ENCODE measurements at regions not wholly inside any gene's neighbourhood (a gene's known extent, or its start where the extent isn't known, plus 50 kb on each side); places are given as distances from the start of the nearest gene placed in this dataset.

DNA sequence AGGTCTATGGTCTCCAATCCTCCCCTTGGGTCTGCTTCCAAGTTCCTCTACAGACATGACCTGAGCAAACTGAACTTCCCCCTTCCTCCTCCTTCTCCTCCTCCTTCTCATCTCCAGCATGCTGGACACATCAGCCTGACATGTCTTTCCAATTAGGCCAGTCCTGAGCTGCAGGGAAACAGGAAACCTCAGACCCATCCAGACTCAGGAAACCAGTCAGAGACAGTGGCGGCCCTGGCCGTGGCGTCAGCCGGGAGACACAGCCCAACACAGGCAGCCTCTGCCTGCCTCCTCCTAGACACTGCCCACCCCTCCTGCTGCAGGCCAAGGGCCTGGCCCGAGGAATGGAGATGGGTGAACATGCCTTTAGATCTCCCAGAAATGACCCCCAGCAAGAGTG, 468.8 kb downstream of the BCL11B start (continued):
- TF ChIP-seq MAFF (IDR thresholded peaks at IDR 0.05; ENCODE audit: low read depth, low read length) = no peak
- TF ChIP-seq ZNF414 (CRISPR knock-in tag; IDR thresholded peaks at IDR 0.05) = no peak
- TF ChIP-seq, protein P1, sequence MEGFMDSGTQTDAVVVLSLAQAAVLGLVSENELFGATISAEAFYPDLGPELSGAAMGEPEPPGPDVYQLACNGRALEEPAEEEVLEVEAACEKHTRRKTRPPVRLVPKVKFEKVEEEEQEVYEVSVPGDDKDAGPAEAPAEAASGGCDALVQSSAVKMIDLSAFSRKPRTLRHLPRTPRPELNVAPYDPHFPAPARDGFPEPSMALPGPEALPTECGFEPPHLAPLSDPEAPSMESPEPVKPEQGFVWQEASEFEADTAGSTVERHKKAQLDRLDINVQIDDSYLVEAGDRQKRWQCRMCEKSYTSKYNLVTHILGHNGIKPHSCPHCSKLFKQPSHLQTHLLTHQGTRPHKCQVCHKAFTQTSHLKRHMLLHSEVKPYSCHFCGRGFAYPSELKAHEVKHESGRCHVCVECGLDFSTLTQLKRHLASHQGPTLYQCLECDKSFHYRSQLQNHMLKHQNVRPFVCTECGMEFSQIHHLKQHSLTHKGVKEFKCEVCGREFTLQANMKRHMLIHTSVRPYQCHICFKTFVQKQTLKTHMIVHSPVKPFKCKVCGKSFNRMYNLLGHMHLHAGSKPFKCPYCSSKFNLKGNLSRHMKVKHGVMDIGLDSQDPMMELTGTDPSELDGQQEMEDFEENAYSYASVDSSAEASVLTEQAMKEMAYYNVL (CRISPR knock-in tag; IDR thresholded peaks at IDR 0.05; ENCODE audit: borderline replicate concordance) = no peak
- TF ChIP-seq, protein P2, sequence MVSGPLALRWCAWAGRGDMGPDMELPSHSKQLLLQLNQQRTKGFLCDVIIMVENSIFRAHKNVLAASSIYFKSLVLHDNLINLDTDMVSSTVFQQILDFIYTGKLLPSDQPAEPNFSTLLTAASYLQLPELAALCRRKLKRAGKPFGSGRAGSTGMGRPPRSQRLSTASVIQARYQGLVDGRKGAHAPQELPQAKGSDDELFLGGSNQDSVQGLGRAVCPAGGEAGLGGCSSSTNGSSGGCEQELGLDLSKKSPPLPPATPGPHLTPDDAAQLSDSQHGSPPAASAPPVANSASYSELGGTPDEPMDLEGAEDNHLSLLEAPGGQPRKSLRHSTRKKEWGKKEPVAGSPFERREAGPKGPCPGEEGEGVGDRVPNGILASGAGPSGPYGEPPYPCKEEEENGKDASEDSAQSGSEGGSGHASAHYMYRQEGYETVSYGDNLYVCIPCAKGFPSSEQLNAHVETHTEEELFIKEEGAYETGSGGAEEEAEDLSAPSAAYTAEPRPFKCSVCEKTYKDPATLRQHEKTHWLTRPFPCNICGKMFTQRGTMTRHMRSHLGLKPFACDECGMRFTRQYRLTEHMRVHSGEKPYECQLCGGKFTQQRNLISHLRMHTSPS (CRISPR knock-in tag; IDR thresholded peaks at IDR 0.05; ENCODE audit: low read depth) = no peak
- TF ChIP-seq MXI1 (IDR thresholded peaks at IDR 0.05; ENCODE audit: borderline replicate concordance, low read depth, low read length) = no peak

GRCh38 chr14:98808494-98809407, 463.2 kb downstream of the BCL11B start:
- H3K4me2 ChIP-seq (ENCODE audit: low read depth, low read length) = no peak overlapping the region
- CTCF ChIA-PET (ENCODE audit: low intra/inter-chr PET ratio, low total read pairs) = no interaction called here
- no peaks in the 10 kb centered on the region for H4K20me1 ChIP-seq (ENCODE audit: insufficient read depth, low read length)
- WGBS (ENCODE audit: low lambda C conversion rate) = 1% methylated on average over 12 of the region's 12 CpGs
- no peaks in the 10 kb centered on the region for H3K9me3 ChIP-seq (ENCODE audit: low read length)
- DNase-seq (ENCODE audit: low spot score) (no peak), FAIRE-seq (no peak), ATAC-seq (no peak)
- no peak overlapping the region for H3K9ac ChIP-seq (ENCODE audit: insufficient read depth, low read depth, low read length)
- peaks cover 0 to 4% of the 10 kb centered on the region in 2 experiments; a peak in 2 of 5 replicates for H3K27me3 ChIP-seq (ENCODE audit: control insufficient read depth in 1 of 2, insufficient read depth in 2 of 2, low read length in 2 of 2)
- no peak overlapping the region for H3K4me3 ChIP-seq (replicated peaks in 1 of 3; ENCODE audit: insufficient read depth in 1 of 3, low read depth in 2 of 3, low read length in 3 of 3)
- POLR2A ChIA-PET = no interaction called here
- intact Hi-C loops (cut with micrococcal nuclease; ENCODE audit: unreplicated experiment) (no loop called here), in situ Hi-C loops (cut with HindIII; ENCODE audit: extremely low pct_ligation_motif_present, low pct_unique_long_range_greater_than_20kb) (no loop called here)
- H3K36me3 ChIP-seq (replicated peaks in 1 of 2; ENCODE audit: control insufficient read depth in 1 of 2, insufficient read depth in 2 of 2, low read length in 2 of 2) = no peaks in the 10 kb centered on the region
- BruUV-seq (replicated peaks) = no TSS peak
- no peak overlapping the region for H3K27ac ChIP-seq (ENCODE audit: extremely low read length, insufficient read depth, low read length)
- H2AFZ ChIP-seq (ENCODE audit: low read length) = no peak overlapping the region
- H3K79me2 ChIP-seq (ENCODE audit: insufficient read depth, low read length) = no peaks in the 10 kb centered on the region
- H3K4me1 ChIP-seq (ENCODE audit: insufficient read depth, low read length) = no peaks in the 10 kb centered on the region
- TF ChIP-seq ZNF552 (CRISPR knock-in tag; IDR thresholded peaks at IDR 0.05; ENCODE audit: borderline replicate concordance) = no peak
- no peak for TF ChIP-seq RBFOX2 (IDR thresholded peaks at IDR 0.05; ENCODE audit: low read depth, low read length)
- TF ChIP-seq KLF12 (CRISPR knock-in tag; IDR thresholded peaks at IDR 0.05; ENCODE audit: borderline replicate concordance) = no peak
- TF ChIP-seq FOXA3 (CRISPR knock-in tag; IDR thresholded peaks at IDR 0.05) = no peak

Data from HepG2 (cell line).